GM12873 (cell line): ENCODE measurements at regions not wholly inside any gene's neighbourhood (a gene's known extent, or its start where the extent isn't known, plus 50 kb on each side); places are given as distances from the start of the nearest gene placed in this dataset.

Experiments
- CTCF ChIP-seq: IDR thresholded peaks from 2 replicates; pipeline ENCODE4 v1.5.1; 2012; ENCODE audit warnings: low read depth, mild to moderate bottlenecking, moderate library complexity, low read length, control low read depth; ENCODE audit not compliant: insufficient read depth; ENCODE audit errors: missing control alignments

DNA sequence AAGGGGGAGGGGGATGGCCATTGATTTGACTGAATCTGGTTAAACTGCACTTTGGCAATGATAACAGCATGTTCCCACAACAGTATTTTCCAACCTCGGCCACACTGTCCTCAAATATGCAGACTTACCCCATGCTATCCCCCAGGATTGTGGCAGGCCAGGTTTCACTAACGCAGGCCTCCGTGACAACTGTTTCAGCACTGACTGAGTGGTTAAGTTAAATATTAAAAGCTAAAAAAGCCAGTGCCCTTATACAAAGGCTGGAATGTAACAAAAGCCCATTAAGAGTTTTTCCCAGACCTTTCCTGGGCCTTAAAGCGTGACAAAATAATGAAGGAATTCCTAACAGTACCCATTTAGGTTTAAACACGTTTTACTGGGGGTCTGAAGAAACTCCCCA, 202.9 kb downstream of the USP25 start:
- no peak for TF ChIP-seq CTCF

DNA sequence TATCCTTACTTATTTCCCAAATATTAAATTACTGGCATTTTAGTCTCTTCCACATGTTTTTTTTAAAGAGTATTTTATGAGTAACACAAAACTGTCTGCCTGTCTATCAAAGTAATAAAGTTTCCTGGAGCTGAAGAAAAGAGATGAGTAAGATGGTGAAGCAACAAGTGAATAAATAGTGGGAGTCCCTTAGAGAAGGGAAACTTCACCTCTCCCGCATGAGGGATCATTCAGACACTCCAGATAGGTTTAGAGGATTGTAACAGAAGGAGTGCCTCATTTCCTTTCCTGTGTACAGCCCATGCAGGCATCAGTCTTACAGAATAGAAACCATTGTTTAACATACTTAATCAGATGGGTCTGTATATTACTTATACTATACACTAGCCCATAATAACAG, 205.7 kb downstream of the USP25 start:
- TF ChIP-seq CTCF, result no peak

DNA sequence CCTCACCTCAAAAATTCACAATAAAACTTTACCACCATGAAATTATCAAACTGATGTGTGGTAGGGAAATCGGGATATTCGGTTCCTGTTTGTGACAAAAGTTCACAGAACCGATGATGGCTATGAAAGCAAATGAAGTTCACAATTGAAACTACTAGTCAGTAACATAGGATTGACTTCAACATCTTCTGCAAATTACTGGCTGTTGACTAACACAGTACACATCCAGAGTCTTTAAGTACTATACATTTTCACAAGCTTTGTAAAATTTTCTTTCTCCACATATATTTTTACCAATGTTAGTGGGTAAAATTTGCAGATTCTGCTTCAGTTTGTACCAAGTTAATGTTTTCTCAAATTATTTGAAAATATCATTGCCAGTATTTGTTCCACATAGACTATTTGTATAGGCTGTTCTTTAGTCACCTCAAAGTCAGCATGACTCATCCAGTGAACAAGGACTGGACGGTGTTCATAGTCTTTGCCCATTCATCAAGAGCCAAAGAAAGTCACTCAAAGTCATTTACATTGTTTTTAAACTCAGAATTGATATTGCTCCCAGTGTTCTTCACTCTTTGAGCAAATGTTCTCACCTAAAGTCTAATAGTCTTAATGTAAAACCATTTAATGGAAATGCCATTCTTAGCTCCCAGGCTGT, 213.4 kb downstream of the USP25 start:
- TF ChIP-seq CTCF, result no peak

GRCh38 chr21:15947677-15948076, 217.9 kb downstream of the USP25 start:
- TF ChIP-seq CTCF, result no peak

DNA sequence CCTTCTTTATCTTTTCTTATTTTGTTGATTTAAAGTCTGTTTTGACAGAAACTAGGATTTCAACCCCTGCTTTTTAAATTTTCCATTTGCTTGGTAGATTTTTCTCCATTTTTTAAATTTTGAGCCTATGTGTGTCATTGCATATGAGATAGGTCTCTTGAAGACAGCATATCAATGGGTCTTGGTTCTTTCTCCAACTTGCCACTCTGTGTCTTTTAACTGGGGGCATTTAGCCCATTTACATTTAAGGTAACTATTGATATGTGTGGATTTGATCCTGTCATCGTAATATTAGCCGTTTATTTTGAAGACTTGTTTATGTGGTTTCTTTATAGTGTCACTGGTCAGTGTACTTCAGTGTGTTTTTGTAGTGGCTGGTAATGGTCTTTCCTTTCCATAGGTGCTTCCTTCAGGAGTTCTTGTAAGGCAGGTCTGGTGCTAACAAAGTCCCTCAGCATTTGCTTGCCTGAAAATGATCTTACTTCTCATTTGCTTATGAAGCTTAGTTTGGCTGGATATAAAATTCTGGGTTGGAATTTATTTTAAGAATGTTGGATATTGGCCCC, 223.9 kb downstream of the USP25 start:
- TF ChIP-seq CTCF, result no peak

DNA sequence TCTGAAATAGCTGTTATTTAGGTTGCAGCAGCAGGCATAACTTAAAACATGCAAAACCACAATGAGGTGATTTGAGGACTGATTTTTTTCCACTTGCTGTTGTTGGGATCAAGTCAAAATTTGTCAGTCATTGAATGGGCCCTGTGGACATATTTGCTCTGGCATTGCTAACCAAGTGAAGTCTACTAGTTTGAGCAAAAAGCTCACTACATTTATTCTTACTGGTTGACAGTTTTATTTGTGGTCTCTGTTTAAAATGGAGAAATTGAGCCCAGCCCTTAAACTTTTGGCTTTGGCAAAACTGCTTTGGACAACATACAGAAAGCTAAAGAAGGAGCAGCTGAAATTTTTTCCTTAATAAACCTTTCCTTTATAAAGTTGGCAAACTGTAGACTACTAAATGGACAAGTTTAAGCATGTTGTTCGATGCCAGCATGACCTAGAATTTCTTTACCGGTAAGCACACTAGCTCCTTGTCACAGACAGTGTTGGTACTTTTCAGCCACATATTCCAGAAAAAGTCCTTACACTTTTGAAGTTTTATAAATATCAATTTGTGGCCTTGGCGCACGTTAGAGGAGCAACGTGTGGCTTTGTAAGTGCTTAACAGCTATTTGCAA, 234.6 kb downstream of the USP25 start:
- no peak for TF ChIP-seq CTCF

DNA sequence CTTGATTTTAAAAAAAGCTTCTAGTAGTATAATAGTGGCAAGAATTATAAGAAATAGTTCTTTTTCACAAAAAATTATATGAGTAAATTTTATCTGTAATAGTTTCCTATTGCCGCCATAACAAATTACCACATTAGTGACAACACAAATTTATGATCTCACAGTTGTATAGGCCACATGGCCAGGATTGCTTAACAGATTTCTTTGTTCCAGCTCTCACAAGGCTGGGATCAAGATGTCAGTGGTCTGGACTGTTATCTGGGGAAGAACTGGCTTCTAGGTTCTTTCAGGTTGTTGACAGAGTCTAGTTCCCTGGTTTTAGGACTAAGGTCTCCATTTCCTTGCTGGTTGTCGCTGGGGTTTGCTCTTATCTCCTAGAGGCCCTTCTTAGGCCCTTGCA, 236.4 kb downstream of the USP25 start:
- TF ChIP-seq CTCF, result no peak
